AG10803 (cell line): ENCODE measurements at regions not wholly inside any gene's neighbourhood (a gene's known extent, or its start where the extent isn't known, plus 50 kb on each side); places are given as distances from the start of the nearest gene placed in this dataset.
"Not testable (repeated sequence)": the region's sequence is repeated elsewhere in the genome, so short reads cannot be mapped to it uniquely, and the experiment has no call there.

ENCODE experiments used
- DNase-seq: peaks from one replicate; pipeline ENCODE4 v3.0.0; 2010; ENCODE audit warnings: low read depth
- H3K4me3 ChIP-seq: 2 replicates; pipeline ENCODE4 v1.5.1; 2011; ENCODE audit warnings: mild to moderate bottlenecking, low read length, control low read depth

- DNase-seq = not testable (repeated sequence)
Observed at GRCh38 chr21:10398692-10399489, 122.5 kb upstream of the TPTE start.

GRCh38 chr21:10400622-10401361 is 120.6 kb upstream of the TPTE start:
- not testable (repeated sequence) for H3K4me3 ChIP-seq, DNase-seq

More at GRCh38 chr21:10398692-10399489, 122.5 kb upstream of the TPTE start:
- not testable (repeated sequence) for H3K4me3 ChIP-seq

- DNase-seq, H3K4me3 ChIP-seq: not testable (repeated sequence)
Observed at GRCh38 chr21:10402461-10402860, 118.9 kb upstream of the TPTE start.

GRCh38 chr21:10405331-10405730 is 116.1 kb upstream of the TPTE start:
- H3K4me3 ChIP-seq, DNase-seq: not testable (repeated sequence)

GRCh38 chr21:10409786-10410185 is 111.6 kb upstream of the TPTE start:
- not testable (repeated sequence) for H3K4me3 ChIP-seq, DNase-seq

GRCh38 chr21:10410354-10410929 is 110.9 kb upstream of the TPTE start:
- DNase-seq, H3K4me3 ChIP-seq: not testable (repeated sequence)

- H3K4me3 ChIP-seq, DNase-seq: not testable (repeated sequence)
Observed at GRCh38 chr21:10411776-10412526, 109.4 kb upstream of the TPTE start.

GRCh38 chr21:10412928-10413246 is 108.5 kb upstream of the TPTE start:
- not testable (repeated sequence) for H3K4me3 ChIP-seq, DNase-seq

- DNase-seq, H3K4me3 ChIP-seq: not testable (repeated sequence)
Observed at GRCh38 chr21:10413247-10414120, 107.9 kb upstream of the TPTE start.

GRCh38 chr21:10414121-10414924 is 107.1 kb upstream of the TPTE start:
- DNase-seq, H3K4me3 ChIP-seq: not testable (repeated sequence)

- not testable (repeated sequence) for DNase-seq
Observed at GRCh38 chr21:10414925-10415254, 106.5 kb upstream of the TPTE start.

GRCh38 chr21:10415456-10415855 is 105.9 kb upstream of the TPTE start:
- H3K4me3 ChIP-seq, DNase-seq: not testable (repeated sequence)

More at GRCh38 chr21:10414925-10415254, 106.5 kb upstream of the TPTE start:
- not testable (repeated sequence) for H3K4me3 ChIP-seq

- not testable (repeated sequence) for DNase-seq, H3K4me3 ChIP-seq
Observed at GRCh38 chr21:10415859-10416258, 105.5 kb upstream of the TPTE start.

- DNase-seq, H3K4me3 ChIP-seq: not testable (repeated sequence)
Observed at GRCh38 chr21:10416691-10417447, 104.5 kb upstream of the TPTE start.

- not testable (repeated sequence) for H3K4me3 ChIP-seq, DNase-seq
Observed at GRCh38 chr21:10417551-10418002, 103.8 kb upstream of the TPTE start.

GRCh38 chr21:10418250-10419048 is 102.9 kb upstream of the TPTE start:
- H3K4me3 ChIP-seq, DNase-seq: not testable (repeated sequence)
